ENCODE measurements at regions not wholly inside any gene's neighbourhood (a gene's known extent, or its start where the extent isn't known, plus 50 kb on each side); places are given as distances from the start of the nearest gene placed in this dataset.

DNA sequence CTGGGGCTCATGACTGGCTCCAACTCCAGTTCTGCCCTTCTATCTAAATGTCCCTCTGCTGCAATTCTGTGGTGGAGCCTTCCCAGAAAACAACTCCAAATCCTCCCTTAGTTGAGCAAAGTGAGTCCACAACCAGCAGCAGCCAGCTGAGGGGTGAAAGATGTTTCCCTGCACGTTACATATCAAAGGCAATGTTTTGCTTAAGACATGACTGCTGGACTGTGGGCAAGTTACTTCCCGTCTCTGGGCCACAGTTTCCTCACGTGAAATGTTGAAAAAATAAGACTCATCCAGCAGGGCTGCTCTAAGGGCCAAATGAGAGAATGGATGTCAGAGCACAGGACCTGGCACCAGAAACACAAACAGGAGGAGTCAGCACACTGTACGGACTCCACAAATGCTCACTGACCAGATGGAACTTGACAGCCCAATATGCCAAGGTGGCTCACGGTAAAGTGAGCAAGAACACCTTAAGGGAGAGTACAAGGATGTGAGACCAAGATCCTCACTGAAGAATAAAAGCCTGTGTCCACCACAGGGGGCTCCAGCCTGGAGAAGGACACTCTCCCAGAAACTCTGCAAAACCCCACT, 138.4 kb upstream of the ABCA1 start:
- Histone ChIP-seq H3K4me1 (ENCODE audit: control insufficient read depth in 1 of 2, low read depth in 2 of 2) (peaks cover 11 to 29% of the 10 kb centered on the region in 2 donors), H3K4me3 (no peak overlapping the region), H3K9me3 (peaks cover 4% of the 10 kb centered on the region), H3K27me3 (replicated peaks; ENCODE audit: insufficient read depth) (no peaks in the 10 kb centered on the region), H3K36me3 (no peaks in the 10 kb centered on the region), H3K27ac (no peak overlapping the region)
- no peak for ATAC-seq (ENCODE audit: insufficient number of reproducible peaks, low FRiP score, low read depth)
- TF ChIP-seq, protein P1, sequence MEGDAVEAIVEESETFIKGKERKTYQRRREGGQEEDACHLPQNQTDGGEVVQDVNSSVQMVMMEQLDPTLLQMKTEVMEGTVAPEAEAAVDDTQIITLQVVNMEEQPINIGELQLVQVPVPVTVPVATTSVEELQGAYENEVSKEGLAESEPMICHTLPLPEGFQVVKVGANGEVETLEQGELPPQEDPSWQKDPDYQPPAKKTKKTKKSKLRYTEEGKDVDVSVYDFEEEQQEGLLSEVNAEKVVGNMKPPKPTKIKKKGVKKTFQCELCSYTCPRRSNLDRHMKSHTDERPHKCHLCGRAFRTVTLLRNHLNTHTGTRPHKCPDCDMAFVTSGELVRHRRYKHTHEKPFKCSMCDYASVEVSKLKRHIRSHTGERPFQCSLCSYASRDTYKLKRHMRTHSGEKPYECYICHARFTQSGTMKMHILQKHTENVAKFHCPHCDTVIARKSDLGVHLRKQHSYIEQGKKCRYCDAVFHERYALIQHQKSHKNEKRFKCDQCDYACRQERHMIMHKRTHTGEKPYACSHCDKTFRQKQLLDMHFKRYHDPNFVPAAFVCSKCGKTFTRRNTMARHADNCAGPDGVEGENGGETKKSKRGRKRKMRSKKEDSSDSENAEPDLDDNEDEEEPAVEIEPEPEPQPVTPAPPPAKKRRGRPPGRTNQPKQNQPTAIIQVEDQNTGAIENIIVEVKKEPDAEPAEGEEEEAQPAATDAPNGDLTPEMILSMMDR (IDR thresholded peaks at IDR 0.05), result no peak
- DNase-seq (ENCODE audit: low spot score), result no peak

DNA sequence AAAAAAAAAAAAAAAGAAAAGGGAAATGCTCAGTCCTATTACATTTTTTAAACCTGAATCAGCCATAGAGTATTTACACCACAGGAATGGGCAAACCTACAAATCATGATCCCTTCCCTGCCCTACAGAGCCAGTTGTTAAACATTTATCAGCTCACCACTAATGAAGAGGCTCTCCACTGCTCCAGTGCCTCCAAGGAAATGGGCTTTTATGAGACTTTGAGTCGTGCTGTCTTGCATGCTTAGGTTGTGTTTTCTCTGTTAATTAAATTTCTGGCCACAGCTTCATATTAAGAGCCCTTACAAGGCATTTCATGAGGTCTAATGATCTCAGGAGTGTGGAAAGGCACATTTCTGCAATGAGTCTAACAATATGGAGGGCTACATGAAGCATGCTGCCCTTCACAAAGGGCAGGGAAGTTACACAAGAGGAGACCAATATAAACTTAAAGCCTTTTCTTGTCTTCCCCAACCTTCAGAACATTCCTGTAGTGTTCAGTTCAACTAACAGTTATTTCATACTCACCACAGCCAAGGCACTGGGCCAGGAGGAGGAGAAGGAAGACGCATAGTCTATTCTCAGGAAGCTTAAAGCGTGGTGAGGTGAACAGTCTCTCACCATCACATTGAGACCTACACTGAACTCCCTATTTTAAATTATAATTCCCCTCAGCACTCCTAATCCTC, 140.1 kb upstream of the ABCA1 start:
- Histone ChIP-seq H3K27ac (no peak overlapping the region), H3K9me3 (peaks cover 4% of the 10 kb centered on the region), H3K27me3 (replicated peaks; ENCODE audit: insufficient read depth) (no peaks in the 10 kb centered on the region), H3K4me1 (ENCODE audit: control insufficient read depth in 1 of 2, low read depth in 2 of 2) (peaks cover 11 to 28% of the 10 kb centered on the region in 2 donors), H3K36me3 (no peaks in the 10 kb centered on the region), H3K4me3 (no peak overlapping the region)
- no peak for ATAC-seq (ENCODE audit: insufficient number of reproducible peaks, low FRiP score, low read depth)
- TF ChIP-seq, protein P1 (IDR thresholded peaks at IDR 0.05), result no peak
- DNase-seq (ENCODE audit: low spot score), result no peak

DNA sequence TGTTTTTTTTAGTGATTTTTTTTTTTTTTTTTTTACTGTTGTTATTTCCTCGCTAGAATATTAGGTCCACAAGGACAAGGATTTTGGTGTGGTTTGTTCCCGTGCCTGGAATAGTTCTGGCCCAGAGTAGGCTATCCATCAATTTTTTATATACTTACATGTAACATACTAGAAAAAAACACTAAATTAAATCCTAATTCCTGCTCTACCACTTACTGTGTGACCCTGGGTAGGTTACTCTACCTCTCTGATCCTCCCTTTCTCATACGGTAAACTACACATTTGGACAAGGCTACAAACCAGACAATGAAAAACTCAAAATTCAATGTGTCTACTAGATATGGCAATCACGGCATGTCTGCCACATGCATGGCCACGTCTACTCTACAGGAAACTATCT, 141.3 kb upstream of the ABCA1 start:
- no peak for DNase-seq (ENCODE audit: low spot score)
- H3K36me3 ChIP-seq, result no peaks in the 10 kb centered on the region
- H3K9me3 ChIP-seq, result peaks cover 4% of the 10 kb centered on the region
- no peak overlapping the region for H3K27ac ChIP-seq
- no peak overlapping the region for H3K4me3 ChIP-seq
- H3K4me1 ChIP-seq (ENCODE audit: control insufficient read depth in 1 of 2, low read depth in 2 of 2), result peaks cover 7 to 15% of the 10 kb centered on the region in 2 donors
- no peak for ATAC-seq (ENCODE audit: insufficient number of reproducible peaks, low FRiP score, low read depth)
- H3K27me3 ChIP-seq (replicated peaks; ENCODE audit: insufficient read depth), result no peaks in the 10 kb centered on the region
- TF ChIP-seq, protein P1 (IDR thresholded peaks at IDR 0.05), result no peak

DNA sequence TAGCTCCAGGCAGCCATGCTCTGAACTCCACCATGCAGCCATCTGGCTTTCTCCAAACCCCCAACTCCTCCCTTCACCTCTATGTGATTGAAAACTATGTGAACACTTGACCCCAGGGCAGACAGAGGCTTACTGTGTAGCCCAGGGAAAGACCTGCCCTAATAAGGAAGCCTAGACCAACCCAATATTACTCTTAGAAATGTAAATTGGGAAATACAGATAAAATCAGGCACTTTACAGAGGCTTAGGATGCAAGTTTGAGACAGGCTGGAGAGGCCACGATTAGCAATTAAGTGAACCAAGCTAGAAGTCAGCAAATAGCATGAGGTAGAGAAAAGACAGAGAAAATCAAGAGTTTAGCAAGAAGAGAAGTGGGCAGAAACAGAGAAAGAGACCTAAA, 141.7 kb upstream of the ABCA1 start:
- DNase-seq (ENCODE audit: low spot score) (no peak), ATAC-seq (ENCODE audit: insufficient number of reproducible peaks, low FRiP score, low read depth) (no peak)
- no peak overlapping the region for H3K4me3 ChIP-seq
- no peaks in the 10 kb centered on the region for H3K36me3 ChIP-seq
- peaks cover 6 to 11% of the 10 kb centered on the region in 2 donors for H3K4me1 ChIP-seq (ENCODE audit: control insufficient read depth in 1 of 2, low read depth in 2 of 2)
- TF ChIP-seq, protein P1 (IDR thresholded peaks at IDR 0.05), result no peak
- H3K27me3 ChIP-seq (replicated peaks; ENCODE audit: insufficient read depth), result no peaks in the 10 kb centered on the region
- H3K27ac ChIP-seq, result no peak overlapping the region
- H3K9me3 ChIP-seq, result peaks cover 4% of the 10 kb centered on the region

DNA sequence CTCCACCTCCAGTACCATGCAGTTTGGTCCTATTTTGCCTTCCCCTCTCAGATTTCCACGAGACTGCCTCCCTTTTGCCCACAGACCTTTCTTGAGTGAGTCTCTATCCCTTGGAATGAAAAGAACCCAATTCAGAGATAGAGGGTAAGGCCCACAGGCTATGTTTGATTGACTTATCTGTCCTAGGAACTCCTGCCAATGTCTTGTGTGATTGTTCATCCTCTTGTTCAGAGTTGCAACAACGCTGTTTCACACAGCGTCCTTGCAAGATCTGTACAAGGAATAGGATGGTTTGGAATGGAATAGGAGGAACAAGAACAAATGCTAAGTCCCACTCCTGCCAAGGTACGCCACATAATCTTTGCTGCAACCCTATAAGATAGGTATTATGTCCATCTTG, 142.2 kb upstream of the ABCA1 start:
- H3K9me3 ChIP-seq, result peaks cover 4% of the 10 kb centered on the region
- no peak overlapping the region for H3K27ac ChIP-seq
- H3K4me3 ChIP-seq, result no peak overlapping the region
- no peaks in the 10 kb centered on the region for H3K27me3 ChIP-seq (replicated peaks; ENCODE audit: insufficient read depth)
- ATAC-seq (ENCODE audit: insufficient number of reproducible peaks, low FRiP score, low read depth), result no peak
- DNase-seq (ENCODE audit: low spot score), result no peak
- H3K36me3 ChIP-seq, result no peaks in the 10 kb centered on the region
- TF ChIP-seq, protein P1 (IDR thresholded peaks at IDR 0.05), result no peak
- peaks cover under 1 to 7% of the 10 kb centered on the region in 2 donors for H3K4me1 ChIP-seq (ENCODE audit: control insufficient read depth in 1 of 2, low read depth in 2 of 2)
